HCT116 (cell line): ENCODE measurements at regions not wholly inside any gene's neighbourhood (a gene's known extent, or its start where the extent isn't known, plus 50 kb on each side); places are given as distances from the start of the nearest gene placed in this dataset.

Source experiments
- ATAC-seq: fragments of 200-7000 bp; cut with Tn5 transposase; 2 replicates; pipeline ENCODE4 v1.9.1; 2020; ENCODE audit warnings: mild to moderate bottlenecking, moderate library complexity
- BruUV-seq: library from RNA; stranded (reverse); fragments of 400-500 nt; replicated peaks from 2 replicates; lab custom pipeline; 2021; lab: Mats Ljungman, UMichigan
- CTCF ChIA-PET: fragments of 300-600 bp; sonication (Branson Sonifier 250); formaldehyde crosslinking; loops from one replicate; lab custom pipeline; 2021; ENCODE audit warnings: antibody characterized with exemption; lab: Charles Lee
- POLR2A ChIA-PET: fragments of 300-600, 350-600 bp; sonication (Branson Sonifier 250); formaldehyde crosslinking; loops from one replicate; lab custom pipeline; 2021; ENCODE audit warnings: antibody characterized with exemption; lab: Charles Lee
- RAD21 ChIA-PET, 2 experiments: fragments of 300-600 bp; sonication (Branson Sonifier 250); formaldehyde crosslinking; loops; one replicate each; lab custom pipeline; 2023; ENCODE audit warnings: low total read pairs in 2 of 2; ENCODE audit not compliant: uncharacterized antibody in 2 of 2, unreplicated experiment in 2 of 2, low non-redundant PET in 1 of 2; lab: Charles Lee
- DNase-seq: peaks from one replicate; pipeline ENCODE4 v3.0.0-alpha.2; 2010; ENCODE audit warnings: low read depth, low spot score
- H2AFZ ChIP-seq: fragments of 200-600 bp; shearing (Covaris generic), sonication (generic); 2 replicates; pipeline ENCODE4 v1.6.1; 2017; ENCODE audit warnings: low read depth, mixed run types, mixed read lengths, antibody characterized with exemption, low read length; ENCODE audit not compliant: poor library complexity, severe bottlenecking
- H3K27ac ChIP-seq: 2 replicates; pipeline ENCODE4 v1.5.1; 2012; ENCODE audit warnings: low read depth, low read length
- H3K27me3 ChIP-seq: fragments of 200-600 bp; sonication (generic); 2 replicates; pipeline ENCODE4 v1.6.1; 2016; ENCODE audit warnings: mixed run types, low read length, mixed read lengths; ENCODE audit not compliant: insufficient read depth
- H3K36me3 ChIP-seq, 2 experiments: fragments of 200-500 bp in 1 of 2; fragments of 200-600 bp in 1 of 2; sonication (Bioruptor generic) in 1 of 2; sonication (generic) in 1 of 2; 2 replicates each; pipeline versions ENCODE4 v1.5.1 to v1.6.1; 2014 to 2016; ENCODE audit warnings: low read length in 2 of 2, inconsistent platforms in 1 of 2, mixed read lengths in 1 of 2, mixed run types in 1 of 2; ENCODE audit not compliant: insufficient read depth in 2 of 2, control insufficient read depth in 1 of 2
- H3K4me1 ChIP-seq, 2 experiments: fragments of 200-600 bp in 1 of 2; sonication (generic) in 1 of 2; 2 replicates each; pipeline versions ENCODE4 v1.5.1 to v1.6.1; 2012 to 2017; ENCODE audit warnings: low read length in 2 of 2, inconsistent platforms in 1 of 2, mild to moderate bottlenecking in 1 of 2, mixed read lengths in 1 of 2, mixed run types in 1 of 2, moderate library complexity in 1 of 2; ENCODE audit not compliant: insufficient read depth in 2 of 2, control insufficient read depth in 1 of 2
- H3K4me2 ChIP-seq: fragments of 200-600 bp; sonication (generic); 2 replicates; pipeline ENCODE4 v1.6.1; 2017; ENCODE audit warnings: mixed run types, low read length, mixed read lengths
- H3K4me3 ChIP-seq, 2 experiments: fragments of 200-600 bp in 1 of 2; sonication (generic) in 1 of 2; replicated peaks in 1 of 2; 2 replicates each; pipeline ENCODE4 v1.5.1; 2011 to 2016; ENCODE audit warnings: low read length in 2 of 2, control low read depth in 1 of 2, low read depth in 1 of 2, mild to moderate bottlenecking in 1 of 2, mixed read lengths in 1 of 2, mixed run types in 1 of 2
- H3K79me2 ChIP-seq: fragments of 200-600 bp; sonication (generic); 2 replicates; pipeline ENCODE4 v1.6.1; 2017; ENCODE audit warnings: mild to moderate bottlenecking, mixed run types, low read length, moderate library complexity, mixed read lengths; ENCODE audit not compliant: insufficient read depth
- H3K9ac ChIP-seq: fragments of 200-600 bp; sonication (generic); 2 replicates; pipeline ENCODE4 v1.6.1; 2016; ENCODE audit warnings: low read length, mixed read lengths
- H3K9me2 ChIP-seq: fragments of 200-600 bp; sonication (generic), shearing (Covaris generic); 2 replicates; pipeline ENCODE4 v1.6.1; 2017; ENCODE audit warnings: mixed run types, mild to moderate bottlenecking, moderate library complexity; ENCODE audit not compliant: insufficient read depth
- H3K9me3 ChIP-seq, 2 experiments: fragments of 200-500 bp in 1 of 2; fragments of 200-600 bp in 1 of 2; sonication (Bioruptor generic) in 1 of 2; sonication (generic) in 1 of 2; 2 replicates each; pipeline ENCODE4 v1.6.1; 2014 to 2017; ENCODE audit warnings: low read length in 2 of 2, mixed read lengths in 2 of 2, inconsistent platforms in 1 of 2, low read depth in 1 of 2, mild to moderate bottlenecking in 1 of 2, mixed run types in 1 of 2, moderate library complexity in 1 of 2; ENCODE audit not compliant: control insufficient read depth in 1 of 2, insufficient read depth in 1 of 2
- H4K20me1 ChIP-seq: fragments of 200-600 bp; sonication (generic), shearing (Covaris generic); 2 replicates; pipeline ENCODE4 v1.6.1; 2017; ENCODE audit warnings: mixed run types, mild to moderate bottlenecking, moderate library complexity; ENCODE audit not compliant: insufficient read depth
- CBX3 ChIP-seq: IDR thresholded peaks from 2 replicates; pipeline ENCODE4 v1.6.1; 2012; ENCODE audit warnings: low read depth
- CEBPB ChIP-seq: IDR thresholded peaks from 2 replicates; pipeline ENCODE4 v1.6.1; 2012; ENCODE audit warnings: low read depth
- EGR1 ChIP-seq: IDR thresholded peaks from 2 replicates; pipeline ENCODE4 v1.6.1; 2012; ENCODE audit warnings: low read depth
- EZH2 ChIP-seq: fragments of 200-600 bp; sonication (generic); IDR thresholded peaks from 2 replicates; pipeline ENCODE4 v1.6.1; 2017; ENCODE audit warnings: antibody characterized with exemption, mixed run types
- EZH2phosphoT487 ChIP-seq: fragments of 200-600 bp; IDR thresholded peaks from 2 replicates; pipeline ENCODE4 v1.6.1; 2018; ENCODE audit warnings: antibody characterized with exemption, borderline replicate concordance
- FOSL1 ChIP-seq: IDR thresholded peaks from 2 replicates; pipeline ENCODE4 v1.6.1; 2012; ENCODE audit warnings: low read depth
- POLR2A ChIP-seq: IDR thresholded peaks from 2 replicates; pipeline ENCODE4 v1.7.0; 2011; ENCODE audit warnings: borderline replicate concordance; ENCODE audit not compliant: insufficient read depth, insufficient read length; ENCODE audit errors: extremely low read depth
- POLR2AphosphoS5 ChIP-seq: IDR thresholded peaks from 2 replicates; pipeline ENCODE4 v1.6.1; 2011; ENCODE audit warnings: mild to moderate bottlenecking, low read depth, low read length, moderate library complexity
- SIN3A ChIP-seq: IDR thresholded peaks from 2 replicates; pipeline ENCODE4 v1.6.1; 2012; ENCODE audit warnings: low read depth
- SP1 ChIP-seq: IDR thresholded peaks from 2 replicates; pipeline ENCODE4 v1.6.1; 2012; ENCODE audit warnings: low read depth
- SRF ChIP-seq: IDR thresholded peaks from 2 replicates; pipeline ENCODE4 v1.6.1; 2012; ENCODE audit warnings: low read depth
- YY1 ChIP-seq: IDR thresholded peaks from 2 replicates; pipeline ENCODE4 v1.6.1; 2011; ENCODE audit warnings: low read length, low read depth, moderate library complexity, mild to moderate bottlenecking; ENCODE audit not compliant: insufficient replicate concordance; ENCODE audit errors: extremely low read depth
- ZBTB33 ChIP-seq: IDR thresholded peaks from 2 replicates; pipeline ENCODE4 v1.6.1; 2011; ENCODE audit warnings: mild to moderate bottlenecking, low read length, moderate library complexity; ENCODE audit not compliant: insufficient replicate concordance; ENCODE audit errors: extremely low read depth
- intact Hi-C: fragments of 100-400 bp; cut with micrococcal nuclease; formaldehyde crosslinking; loops from 2 replicates; pipeline ENCODE4 v1.10.0; 2022
- TF ChIP-seq, protein P1 (sequence below): IDR thresholded peaks from 2 replicates; pipeline ENCODE4 v1.6.1; 2012; ENCODE audit warnings: low read depth
- TF ChIP-seq, protein P2 (sequence below), 3 experiments: fragments of 200-600 bp in 1 of 3; sonication (generic) in 1 of 3; IDR thresholded peaks in 2 of 3; conservative IDR thresholded peaks in 1 of 3; 2 replicates each; pipeline ENCODE4 v1.5.1; 2012 to 2017; ENCODE audit warnings: low read depth in 2 of 3, low read length in 2 of 3, antibody characterized with exemption in 1 of 3, borderline replicate concordance in 1 of 3, control low read depth in 1 of 3, mild to moderate bottlenecking in 1 of 3, mixed read lengths in 1 of 3, mixed run types in 1 of 3, moderate library complexity in 1 of 3; ENCODE audit not compliant: insufficient read depth in 1 of 3

DNA sequence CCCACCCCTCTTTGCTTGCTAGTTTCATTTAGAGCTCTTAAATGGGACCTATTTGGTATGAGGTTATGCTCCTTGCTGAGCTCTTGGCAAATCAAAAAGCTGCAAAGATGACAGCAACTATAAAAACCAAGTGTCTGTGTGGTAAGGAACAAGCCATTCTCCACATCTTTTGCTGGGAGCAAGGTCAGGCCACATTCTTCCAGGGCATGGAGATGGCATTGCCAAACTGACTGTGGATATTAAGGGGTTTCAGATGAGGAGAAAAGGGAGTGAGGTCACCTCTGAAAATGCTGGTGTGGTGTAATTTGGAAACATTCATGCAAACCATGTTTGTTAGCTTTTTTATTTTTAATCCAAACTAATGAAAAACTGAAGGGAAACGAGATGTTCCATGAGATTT, 218.8 kb upstream of the IL12B start:
- Histone ChIP-seq H2AFZ (no peak overlapping the region), H3K79me2 (no peaks in the 10 kb centered on the region), H3K9ac (no peak overlapping the region), H3K27me3 (no peaks in the 10 kb centered on the region; the same call in 1 of the 2 replicates), H3K4me1 (peaks cover 0 to 4% of the 10 kb centered on the region in 2 experiments; a peak in 1 of 4 replicates), H3K9me2 (no peaks in the 10 kb centered on the region), H4K20me1 (no peaks in the 10 kb centered on the region), H3K9me3 (no peaks in the 10 kb centered on the region), H3K36me3 (no peaks in the 10 kb centered on the region), H3K27ac (no peak overlapping the region), H3K4me2 (no peak overlapping the region), H3K4me3 (no peak overlapping the region)
- CTCF ChIA-PET = no interaction called here
- no peak for DNase-seq
- no TSS peak for BruUV-seq
- RAD21 ChIA-PET = no interaction called here
- TF ChIP-seq SIN3A = no peak
- no peak for TF ChIP-seq CBX3
- no peak for ATAC-seq
- POLR2A ChIA-PET = no interaction called here
- intact Hi-C loops = no loop called here

DNA sequence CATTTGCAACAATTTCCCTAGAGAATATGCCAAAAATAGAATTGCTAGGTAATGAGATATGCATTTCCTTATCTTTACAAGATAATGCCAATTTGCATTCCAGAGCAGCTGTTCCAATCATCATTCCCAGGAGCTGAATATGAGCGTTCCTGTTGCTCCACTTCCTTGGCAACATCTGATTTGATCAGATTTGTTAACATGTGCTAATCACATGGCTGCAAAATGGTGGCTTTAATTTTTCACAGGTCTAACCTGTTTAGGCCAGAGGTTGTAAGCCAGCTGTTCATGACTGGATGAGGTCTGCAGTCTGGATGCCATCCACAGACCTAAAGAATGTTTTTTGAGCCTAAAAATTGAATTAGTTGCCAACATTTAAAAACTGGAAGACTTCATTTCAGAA, 220.7 kb upstream of the IL12B start:
- Histone ChIP-seq H3K9me2 (no peaks in the 10 kb centered on the region), H3K4me3 (no peak overlapping the region), H3K36me3 (no peaks in the 10 kb centered on the region), H3K4me1 (no peaks in the 10 kb centered on the region), H3K79me2 (no peaks in the 10 kb centered on the region), H3K27ac (no peak overlapping the region), H3K27me3 (no peaks in the 10 kb centered on the region; the same call in 1 of the 2 replicates), H3K9me3 (no peaks in the 10 kb centered on the region), H3K9ac (no peak overlapping the region), H2AFZ (no peak overlapping the region), H3K4me2 (no peak overlapping the region), H4K20me1 (no peaks in the 10 kb centered on the region)
- intact Hi-C loops = no loop called here
- no peak for DNase-seq
- no TSS peak for BruUV-seq
- ATAC-seq = no peak
- RAD21 ChIA-PET = no interaction called here
- POLR2A ChIA-PET = no interaction called here
- CTCF ChIA-PET = no interaction called here
- TF ChIP-seq ZBTB33 (no peak), POLR2A (no peak), SRF (no peak), POLR2AphosphoS5 (no peak), CEBPB (no peak), SP1 (no peak), YY1 (no peak), EZH2phosphoT487 (no peak), FOSL1 (no peak), EGR1 (no peak), CBX3 (no peak), EZH2 (no peak)
- TF ChIP-seq, protein P1, sequence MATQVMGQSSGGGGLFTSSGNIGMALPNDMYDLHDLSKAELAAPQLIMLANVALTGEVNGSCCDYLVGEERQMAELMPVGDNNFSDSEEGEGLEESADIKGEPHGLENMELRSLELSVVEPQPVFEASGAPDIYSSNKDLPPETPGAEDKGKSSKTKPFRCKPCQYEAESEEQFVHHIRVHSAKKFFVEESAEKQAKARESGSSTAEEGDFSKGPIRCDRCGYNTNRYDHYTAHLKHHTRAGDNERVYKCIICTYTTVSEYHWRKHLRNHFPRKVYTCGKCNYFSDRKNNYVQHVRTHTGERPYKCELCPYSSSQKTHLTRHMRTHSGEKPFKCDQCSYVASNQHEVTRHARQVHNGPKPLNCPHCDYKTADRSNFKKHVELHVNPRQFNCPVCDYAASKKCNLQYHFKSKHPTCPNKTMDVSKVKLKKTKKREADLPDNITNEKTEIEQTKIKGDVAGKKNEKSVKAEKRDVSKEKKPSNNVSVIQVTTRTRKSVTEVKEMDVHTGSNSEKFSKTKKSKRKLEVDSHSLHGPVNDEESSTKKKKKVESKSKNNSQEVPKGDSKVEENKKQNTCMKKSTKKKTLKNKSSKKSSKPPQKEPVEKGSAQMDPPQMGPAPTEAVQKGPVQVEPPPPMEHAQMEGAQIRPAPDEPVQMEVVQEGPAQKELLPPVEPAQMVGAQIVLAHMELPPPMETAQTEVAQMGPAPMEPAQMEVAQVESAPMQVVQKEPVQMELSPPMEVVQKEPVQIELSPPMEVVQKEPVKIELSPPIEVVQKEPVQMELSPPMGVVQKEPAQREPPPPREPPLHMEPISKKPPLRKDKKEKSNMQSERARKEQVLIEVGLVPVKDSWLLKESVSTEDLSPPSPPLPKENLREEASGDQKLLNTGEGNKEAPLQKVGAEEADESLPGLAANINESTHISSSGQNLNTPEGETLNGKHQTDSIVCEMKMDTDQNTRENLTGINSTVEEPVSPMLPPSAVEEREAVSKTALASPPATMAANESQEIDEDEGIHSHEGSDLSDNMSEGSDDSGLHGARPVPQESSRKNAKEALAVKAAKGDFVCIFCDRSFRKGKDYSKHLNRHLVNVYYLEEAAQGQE = no peak
- TF ChIP-seq, protein P2, sequence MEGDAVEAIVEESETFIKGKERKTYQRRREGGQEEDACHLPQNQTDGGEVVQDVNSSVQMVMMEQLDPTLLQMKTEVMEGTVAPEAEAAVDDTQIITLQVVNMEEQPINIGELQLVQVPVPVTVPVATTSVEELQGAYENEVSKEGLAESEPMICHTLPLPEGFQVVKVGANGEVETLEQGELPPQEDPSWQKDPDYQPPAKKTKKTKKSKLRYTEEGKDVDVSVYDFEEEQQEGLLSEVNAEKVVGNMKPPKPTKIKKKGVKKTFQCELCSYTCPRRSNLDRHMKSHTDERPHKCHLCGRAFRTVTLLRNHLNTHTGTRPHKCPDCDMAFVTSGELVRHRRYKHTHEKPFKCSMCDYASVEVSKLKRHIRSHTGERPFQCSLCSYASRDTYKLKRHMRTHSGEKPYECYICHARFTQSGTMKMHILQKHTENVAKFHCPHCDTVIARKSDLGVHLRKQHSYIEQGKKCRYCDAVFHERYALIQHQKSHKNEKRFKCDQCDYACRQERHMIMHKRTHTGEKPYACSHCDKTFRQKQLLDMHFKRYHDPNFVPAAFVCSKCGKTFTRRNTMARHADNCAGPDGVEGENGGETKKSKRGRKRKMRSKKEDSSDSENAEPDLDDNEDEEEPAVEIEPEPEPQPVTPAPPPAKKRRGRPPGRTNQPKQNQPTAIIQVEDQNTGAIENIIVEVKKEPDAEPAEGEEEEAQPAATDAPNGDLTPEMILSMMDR (IDR thresholded peaks at IDR 0.05 in 2 of 3, conservative IDR thresholded peaks at IDR 0.05 in 1 of 3; ENCODE audit: borderline replicate concordance in 1 of 3, insufficient read depth in 1 of 3, low read depth in 2 of 3, low read length in 2 of 3) = no peak
